Stomach (tissue), 8 donors: ENCODE measurements at regions not wholly inside any gene's neighbourhood (a gene's known extent, or its start where the extent isn't known, plus 50 kb on each side); places are given as distances from the start of the nearest gene placed in this dataset.

Experiments
- DNase-seq, 2 donors: peaks; one replicate each; pipeline versions ENCODE4 v3.0.0 to v3.0.0-alpha.2; 2013 to 2019
- H3K27ac ChIP-seq, 5 donors: fragments of 200-600 bp in 4 of 5; sonication (generic) in 4 of 5; one replicate each; pipeline ENCODE4 v1.5.1; 2013 to 2019; ENCODE audit warnings: mild to moderate bottlenecking in 1 of 5, moderate library complexity in 1 of 5
- H3K27me3 ChIP-seq, 3 donors: fragments of 200-600 bp; sonication (generic); one replicate each; pipeline ENCODE4 v1.5.1; 2017 to 2019; ENCODE audit warnings: mixed run types in 1 of 3
- H3K36me3 ChIP-seq, 4 donors: fragments of 200-600 bp; sonication (generic); 1 replicate in 3 of 4; 2 replicates in 1 of 4; pipeline ENCODE4 v1.5.1; 2016 to 2019
- H3K4me1 ChIP-seq, 4 donors: fragments of 200-600 bp; sonication (generic); one replicate each; pipeline ENCODE4 v1.5.1; 2016 to 2019
- H3K4me3 ChIP-seq, 4 donors: fragments of 200-600 bp; sonication (generic) in 3 of 4; one replicate each; pipeline ENCODE4 v1.5.1; 2016 to 2019; ENCODE audit warnings: mild to moderate bottlenecking in 1 of 4
- H3K9me3 ChIP-seq, 4 donors: fragments of 200-600 bp; sonication (generic); one replicate each; pipeline ENCODE4 v1.5.1; 2016 to 2019
- CTCF ChIP-seq, 7 experiments: fragments of 450-650 bp in 4 of 7; fragments of 200-600 bp in 3 of 7; sonication (generic) in 3 of 7; IDR thresholded peaks; one replicate each; pipeline ENCODE4 v1.5.1; 2016 to 2019; ENCODE audit warnings: antibody characterized with exemption in 7 of 7, control low read depth in 2 of 7, mild to moderate bottlenecking in 1 of 7
- EP300 ChIP-seq: sonication (generic); formaldehyde crosslinking; IDR thresholded peaks from one replicate; pipeline ENCODE4 v1.6.1; 2017; ENCODE audit warnings: antibody characterized with exemption
- POLR2A ChIP-seq, 4 donors: fragments of 450-650 bp; IDR thresholded peaks; one replicate each; pipeline ENCODE4 v1.6.1; 2016; ENCODE audit warnings: antibody characterized with exemption in 4 of 4, control low read depth in 2 of 4, mild to moderate bottlenecking in 1 of 4, moderate library complexity in 1 of 4
- POLR2AphosphoS5 ChIP-seq, 3 donors: sonication (generic); formaldehyde crosslinking; IDR thresholded peaks; one replicate each; pipeline ENCODE4 v1.6.1; 2016; ENCODE audit warnings: antibody characterized with exemption in 3 of 3
- WGBS, 5 donors: extraction: QIAGEN DNeasy Blood & Tissue Kit in 3 of 5; methylation state at CpG; one replicate each; pipeline versions ENCODE4 v1.1.5 to v1.1.7; 2013 to 2018; 5-methylcytosine and 5-hydroxymethylcytosine counted together
- intact Hi-C: fragments of 100-400 bp; cut with DNase I; formaldehyde crosslinking; loops from one replicate; pipeline ENCODE4 v1.15.1; 2023; ENCODE audit warnings: low total_unique reads
- donor health status: healthy with polysubstance abuse.
- donor health status: Bipolar disorder and iron deficiency.
- donor health status: healthy.

- DNase-seq, result no peak
- Histone ChIP-seq H3K4me3 (no peak overlapping the region), H3K27me3 (no peaks in the 10 kb centered on the region), H3K4me1 (no peaks in the 10 kb centered on the region), H3K27ac (no peak overlapping the region), H3K9me3 (no peaks in the 10 kb centered on the region), H3K36me3 (no peaks in the 10 kb centered on the region)
- no peak for TF ChIP-seq POLR2AphosphoS5 (IDR thresholded peaks at IDR 0.05)
- no peak for TF ChIP-seq CTCF (IDR thresholded peaks at IDR 0.05)
- no peak for TF ChIP-seq EP300
- no peak for TF ChIP-seq POLR2A (IDR thresholded peaks at IDR 0.05)
- WGBS, 5 donors, result 60 to 94% (median 79%) methylated on average over 1 of the region's 1 CpG
- intact Hi-C loops, result no loop called here
Observed at GRCh38 chrX:143800150-143800549, 79.6 kb upstream of the SPANXN2 start.

GRCh38 chrX:143788265-143788664 lies 67.7 kb upstream of the SPANXN2 start:
- DNase-seq, result peak in 1 of 2 donors; percentile 13
- peak in 1 of 7 experiments; percentile 11 for TF ChIP-seq CTCF (IDR thresholded peaks at IDR 0.05)
- no peak for TF ChIP-seq POLR2AphosphoS5 (IDR thresholded peaks at IDR 0.05)
- intact Hi-C loops, result no loop called here
- WGBS, 5 donors, result 65 to 89% (median 71%) methylated on average over 3 of the region's 3 CpGs
- Histone ChIP-seq H3K27ac (no peak overlapping the region), H3K4me3 (no peak overlapping the region), H3K36me3 (no peaks in the 10 kb centered on the region), H3K4me1 (no peaks in the 10 kb centered on the region), H3K27me3 (no peaks in the 10 kb centered on the region), H3K9me3 (peaks cover 0 to 4% (median 0%) of the 10 kb centered on the region in 4 donors)

GRCh38 chrX:143787341-143787740 lies 66.8 kb upstream of the SPANXN2 start:
- Histone ChIP-seq H3K9me3 (peaks cover 0 to 4% (median 0%) of the 10 kb centered on the region in 4 donors), H3K27me3 (no peaks in the 10 kb centered on the region), H3K4me3 (no peak overlapping the region), H3K36me3 (no peaks in the 10 kb centered on the region), H3K4me1 (no peaks in the 10 kb centered on the region), H3K27ac (no peak overlapping the region)
- intact Hi-C loops, result no loop called here
- no peak for DNase-seq
- 35 to 55% (median 49%) methylated on average over 2 of the region's 2 CpGs for WGBS, 5 donors
- TF ChIP-seq CTCF (IDR thresholded peaks at IDR 0.05) (no peak), POLR2AphosphoS5 (IDR thresholded peaks at IDR 0.05) (no peak), EP300 (no peak), POLR2A (IDR thresholded peaks at IDR 0.05) (no peak)

- no peak for TF ChIP-seq POLR2AphosphoS5 (IDR thresholded peaks at IDR 0.05)
- no peak for TF ChIP-seq POLR2A (IDR thresholded peaks at IDR 0.05)
- TF ChIP-seq CTCF (IDR thresholded peaks at IDR 0.05), result no peak
- TF ChIP-seq EP300, result no peak
- DNase-seq, result no peak
- no peaks in the 10 kb centered on the region for H3K4me1 ChIP-seq
- intact Hi-C loops, result no loop called here
- no peaks in the 10 kb centered on the region for H3K27me3 ChIP-seq
- peaks cover 0 to 14% (median 2%) of the 10 kb centered on the region in 4 donors for H3K9me3 ChIP-seq
- H3K4me3 ChIP-seq, result no peak overlapping the region
- no peaks in the 10 kb centered on the region for H3K36me3 ChIP-seq
- no peak overlapping the region for H3K27ac ChIP-seq
Observed at GRCh38 chrX:143781103-143781502, 60.6 kb upstream of the SPANXN2 start.
